GM23338 (cell line): ENCODE measurements at regions not wholly inside any gene's neighbourhood (a gene's known extent, or its start where the extent isn't known, plus 50 kb on each side); places are given as distances from the start of the nearest gene placed in this dataset.

Experiments used
- CREB1 ChIP-seq: fragments of 250-450 bp; sonication (Bioruptor Pico); IDR thresholded peaks from 2 replicates; pipeline ENCODE4 v1.5.0; 2020; ENCODE audit warnings: low read depth, mild to moderate bottlenecking, moderate library complexity
- EZH2 ChIP-seq: fragments of 200-600 bp; sonication (generic); IDR thresholded peaks from one replicate; pipeline ENCODE4 v1.8.0; 2017; ENCODE audit warnings: antibody characterized with exemption, mild to moderate bottlenecking, low read depth; ENCODE audit not compliant: unreplicated experiment
- TF ChIP-seq, protein P1 (sequence below), 2 experiments: fragments of 200-600 bp in 1 of 2; sonication (generic) in 1 of 2; conservative IDR thresholded peaks; 2 replicates each; pipeline versions ENCODE4 v1.5.1 to v1.6.1; 2016 to 2017; ENCODE audit warnings: antibody characterized with exemption in 2 of 2, low read depth in 2 of 2, mild to moderate bottlenecking in 2 of 2, moderate library complexity in 1 of 2

DNA sequence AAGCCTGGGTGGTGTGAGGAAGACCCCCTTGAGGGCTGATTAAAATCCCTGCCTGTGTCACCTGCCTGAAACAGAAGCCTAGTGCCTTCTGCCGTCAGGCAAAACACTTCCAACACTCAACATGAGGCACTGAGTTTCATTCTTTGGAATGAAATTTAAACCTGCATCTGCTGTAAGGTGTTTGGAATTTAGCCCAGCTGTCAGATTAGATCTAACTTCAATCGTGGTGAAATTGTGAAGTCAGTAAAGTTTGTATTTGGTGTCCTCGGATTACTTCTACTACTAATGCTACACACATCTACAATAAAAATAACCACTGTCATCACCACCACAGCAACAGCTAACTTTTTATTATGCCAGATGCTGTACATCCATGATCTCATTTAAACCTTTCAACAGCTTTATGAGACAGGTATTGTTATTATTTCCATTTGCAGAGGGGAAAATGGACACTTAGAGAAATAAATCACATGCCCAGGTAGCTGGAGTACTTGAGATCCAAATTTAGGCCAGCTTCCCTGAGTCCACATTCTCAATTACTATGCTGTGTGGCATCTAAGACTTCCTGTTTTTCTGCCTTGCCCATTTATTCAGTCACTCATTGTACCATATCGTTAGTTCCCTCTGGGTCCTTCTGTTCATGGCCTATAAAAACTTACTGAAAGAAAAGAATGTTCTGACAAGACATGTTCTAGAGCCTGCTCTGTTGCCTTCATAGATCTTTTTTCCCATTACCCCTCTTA is 98.2 kb upstream of the GCFC2 start:
- TF ChIP-seq, protein P1, sequence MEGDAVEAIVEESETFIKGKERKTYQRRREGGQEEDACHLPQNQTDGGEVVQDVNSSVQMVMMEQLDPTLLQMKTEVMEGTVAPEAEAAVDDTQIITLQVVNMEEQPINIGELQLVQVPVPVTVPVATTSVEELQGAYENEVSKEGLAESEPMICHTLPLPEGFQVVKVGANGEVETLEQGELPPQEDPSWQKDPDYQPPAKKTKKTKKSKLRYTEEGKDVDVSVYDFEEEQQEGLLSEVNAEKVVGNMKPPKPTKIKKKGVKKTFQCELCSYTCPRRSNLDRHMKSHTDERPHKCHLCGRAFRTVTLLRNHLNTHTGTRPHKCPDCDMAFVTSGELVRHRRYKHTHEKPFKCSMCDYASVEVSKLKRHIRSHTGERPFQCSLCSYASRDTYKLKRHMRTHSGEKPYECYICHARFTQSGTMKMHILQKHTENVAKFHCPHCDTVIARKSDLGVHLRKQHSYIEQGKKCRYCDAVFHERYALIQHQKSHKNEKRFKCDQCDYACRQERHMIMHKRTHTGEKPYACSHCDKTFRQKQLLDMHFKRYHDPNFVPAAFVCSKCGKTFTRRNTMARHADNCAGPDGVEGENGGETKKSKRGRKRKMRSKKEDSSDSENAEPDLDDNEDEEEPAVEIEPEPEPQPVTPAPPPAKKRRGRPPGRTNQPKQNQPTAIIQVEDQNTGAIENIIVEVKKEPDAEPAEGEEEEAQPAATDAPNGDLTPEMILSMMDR (conservative IDR thresholded peaks at IDR 0.05; ENCODE audit: low read depth in 2 of 2), result no peak
- TF ChIP-seq EZH2 (no peak), CREB1 (CRISPR knock-in tag) (no peak)
